NCI-H146 (cell line): ENCODE measurements at regions not wholly inside any gene's neighbourhood (a gene's known extent, or its start where the extent isn't known, plus 50 kb on each side); places are given as distances from the start of the nearest gene placed in this dataset.
"Not testable (repeated sequence)": the region's sequence is repeated elsewhere in the genome, so short reads cannot be mapped to it uniquely, and the experiment has no call there.

ENCODE experiments used
- DNase-seq: peaks from one replicate; lab custom pipeline; 2025; lab: John Stamatoyannopoulos, UW

DNA sequence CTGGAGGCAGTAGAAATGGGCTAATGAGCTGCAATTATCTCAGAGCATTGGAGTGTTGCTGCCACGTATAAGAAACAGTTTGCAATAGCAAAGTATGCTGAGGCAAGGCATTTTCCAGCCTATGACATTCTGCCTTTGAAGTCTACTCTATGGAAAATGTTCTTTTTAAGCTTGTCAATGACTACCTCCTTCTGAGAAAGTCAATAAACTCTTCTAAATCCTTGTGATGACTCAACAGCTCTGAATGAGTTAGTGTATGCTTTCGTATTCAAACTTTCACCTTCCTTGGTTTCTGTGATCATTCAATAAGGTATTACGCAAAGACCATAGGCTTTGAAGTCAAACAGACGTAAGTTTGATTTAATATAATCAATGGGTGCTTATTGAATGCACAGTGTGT, 111.2 kb downstream of the CAPZA3 start:
- DNase-seq = no peak

DNA sequence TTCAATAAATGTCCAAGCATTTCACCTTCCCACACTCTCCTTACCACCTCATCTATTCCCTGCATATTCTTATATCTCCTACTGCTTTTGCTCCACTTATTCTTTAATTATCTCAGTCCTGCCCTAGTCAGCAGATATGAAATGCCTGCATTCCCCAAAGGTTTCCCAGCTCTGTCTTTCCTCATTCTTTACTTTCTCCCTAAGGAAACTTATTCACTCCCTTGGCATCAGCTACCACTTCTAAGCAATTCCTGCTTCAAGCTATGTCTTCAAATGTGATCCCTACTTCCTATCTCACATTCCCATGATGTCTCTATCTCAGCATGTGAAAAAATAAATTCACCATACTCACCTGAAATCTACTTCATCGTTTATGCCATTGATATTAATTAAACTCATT, 111.8 kb downstream of the CAPZA3 start:
- DNase-seq = no peak

DNA sequence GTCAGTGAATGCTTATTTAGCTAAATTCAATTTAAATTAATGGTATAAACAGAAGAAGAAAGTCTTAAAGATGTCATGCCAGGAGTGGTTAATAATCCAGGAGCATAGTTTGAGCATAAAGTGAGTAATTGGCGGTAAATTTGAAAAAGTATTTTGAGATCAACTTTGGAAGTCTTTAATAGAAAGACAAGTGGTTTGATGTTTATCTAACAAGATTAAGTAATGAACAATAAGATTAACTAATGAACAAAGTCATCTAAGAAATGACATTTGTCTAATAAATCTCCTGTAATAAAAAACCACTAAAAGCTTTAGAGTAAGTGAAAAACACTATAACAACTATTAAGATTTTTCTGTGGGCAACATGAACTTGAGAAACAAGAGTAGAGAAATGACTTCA, 112.8 kb downstream of the CAPZA3 start:
- DNase-seq = no peak

DNA sequence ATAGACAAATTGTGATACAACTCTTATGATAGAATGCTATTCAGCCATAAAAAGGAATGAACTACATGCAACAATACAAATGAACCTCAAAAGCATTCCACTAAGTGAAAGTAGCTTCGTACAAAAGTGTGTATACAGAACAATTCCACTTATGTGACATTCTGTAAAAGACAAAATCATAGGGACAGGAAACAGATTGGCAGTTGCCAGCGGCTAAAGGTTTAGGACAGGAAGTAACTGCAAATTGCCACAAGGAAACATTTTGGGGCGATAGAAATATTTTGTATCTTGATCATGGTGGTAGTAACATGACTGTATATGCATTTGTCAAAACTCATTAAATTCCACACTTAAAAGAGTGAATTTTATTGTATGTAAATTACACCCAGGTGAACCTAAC, 113.4 kb downstream of the CAPZA3 start:
- no peak for DNase-seq

DNA sequence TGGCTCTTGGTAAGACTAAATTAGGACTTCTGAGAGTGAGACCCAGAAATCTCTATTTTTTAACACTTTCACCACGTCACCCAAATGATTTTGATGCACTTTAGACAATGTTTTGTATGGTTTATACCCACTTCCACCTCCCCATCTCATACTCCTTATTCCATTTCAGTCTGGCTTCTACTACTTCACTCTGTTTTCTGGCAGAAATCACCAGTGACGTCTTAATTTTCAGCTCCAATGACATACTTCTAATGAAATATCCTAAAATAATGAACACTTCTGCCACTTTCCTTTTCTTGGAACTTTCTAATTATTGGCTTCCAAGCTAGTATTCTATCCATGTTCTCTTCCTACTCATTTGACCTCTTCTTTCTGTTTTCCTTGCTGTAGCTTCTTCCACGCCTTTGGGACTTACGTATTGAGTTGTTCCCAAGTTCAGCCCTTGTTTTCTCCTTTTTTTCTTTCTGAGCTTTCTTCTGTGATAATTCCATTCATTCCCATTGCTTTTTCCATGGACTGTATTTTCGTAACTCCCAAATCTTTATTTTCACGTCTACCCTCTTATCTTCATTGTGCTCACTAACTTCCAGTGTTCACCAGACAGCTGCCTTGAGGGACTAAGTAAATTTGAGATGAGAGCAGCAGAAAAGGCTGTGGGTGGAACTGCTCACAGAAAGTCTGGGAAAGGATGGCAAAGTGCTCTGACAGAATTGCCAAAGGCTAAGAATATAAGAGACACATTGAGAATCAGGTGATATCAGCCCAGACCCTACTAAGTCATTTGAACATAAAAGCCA, 115.8 kb downstream of the CAPZA3 start:
- no peak for DNase-seq

DNA sequence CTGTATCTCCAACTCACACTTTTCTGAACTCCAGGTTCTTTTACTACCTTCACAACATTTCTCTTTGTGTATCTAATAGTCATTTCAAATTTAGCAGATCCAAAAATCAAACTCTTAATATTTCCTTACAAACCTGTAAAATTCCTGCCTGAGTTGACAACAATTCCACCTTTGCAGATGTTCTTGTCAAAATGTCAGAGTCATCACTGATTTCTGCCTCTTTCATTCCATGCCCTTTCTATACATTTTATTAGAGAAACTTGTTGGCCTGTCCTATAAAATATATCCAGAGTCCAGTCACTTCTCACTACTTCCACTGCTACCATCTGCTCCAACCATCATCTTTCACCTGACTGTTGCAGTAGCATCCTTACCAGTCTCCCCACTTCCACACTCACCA, 119.7 kb downstream of the CAPZA3 start:
- no peak for DNase-seq

DNA sequence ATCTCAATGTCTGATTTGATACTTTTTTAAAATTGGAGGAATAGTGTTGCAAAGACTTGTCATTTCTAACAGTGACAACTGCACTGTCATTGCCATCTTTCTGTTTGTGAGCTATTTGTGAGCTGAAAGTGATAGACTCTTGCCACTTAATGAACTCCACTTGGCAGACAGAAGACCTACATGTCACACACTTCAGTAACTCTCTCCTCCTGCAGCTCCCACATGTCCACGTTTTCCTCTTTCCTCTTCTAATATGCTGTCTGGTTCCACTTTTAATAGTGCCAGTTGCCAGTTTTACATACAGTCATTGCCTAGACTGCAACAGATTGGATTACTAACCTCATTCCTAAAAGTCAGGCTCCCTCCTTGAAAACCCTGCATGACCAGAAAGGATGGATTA, 121.5 kb downstream of the CAPZA3 start:
- no peak for DNase-seq

DNA sequence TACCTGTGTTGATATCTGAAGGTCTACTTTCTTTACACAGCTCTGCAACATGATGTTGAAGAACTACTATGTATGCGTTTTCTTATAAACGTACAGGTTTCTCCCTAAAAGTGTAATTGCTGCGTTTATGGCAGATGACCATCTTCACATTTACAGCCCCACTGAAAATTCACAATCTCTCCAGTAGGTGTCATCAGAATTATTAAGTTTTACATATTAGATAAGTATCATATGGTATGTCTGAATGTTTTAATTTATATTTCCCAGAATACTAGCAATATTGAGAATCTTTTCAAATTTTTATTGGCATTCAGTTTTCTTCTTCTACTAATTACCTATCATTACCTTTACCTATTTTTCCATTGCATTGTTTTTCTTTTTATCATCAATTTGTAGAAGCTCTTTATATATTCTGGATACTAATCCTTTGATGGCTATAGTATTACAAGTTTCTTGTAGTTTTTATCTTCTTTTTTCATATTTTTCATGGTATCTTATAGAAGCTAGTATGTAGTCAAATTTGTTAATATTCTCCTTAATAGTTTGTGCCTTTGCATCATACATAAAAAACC, 123.5 kb downstream of the CAPZA3 start:
- DNase-seq = peak; percentile 51

DNA sequence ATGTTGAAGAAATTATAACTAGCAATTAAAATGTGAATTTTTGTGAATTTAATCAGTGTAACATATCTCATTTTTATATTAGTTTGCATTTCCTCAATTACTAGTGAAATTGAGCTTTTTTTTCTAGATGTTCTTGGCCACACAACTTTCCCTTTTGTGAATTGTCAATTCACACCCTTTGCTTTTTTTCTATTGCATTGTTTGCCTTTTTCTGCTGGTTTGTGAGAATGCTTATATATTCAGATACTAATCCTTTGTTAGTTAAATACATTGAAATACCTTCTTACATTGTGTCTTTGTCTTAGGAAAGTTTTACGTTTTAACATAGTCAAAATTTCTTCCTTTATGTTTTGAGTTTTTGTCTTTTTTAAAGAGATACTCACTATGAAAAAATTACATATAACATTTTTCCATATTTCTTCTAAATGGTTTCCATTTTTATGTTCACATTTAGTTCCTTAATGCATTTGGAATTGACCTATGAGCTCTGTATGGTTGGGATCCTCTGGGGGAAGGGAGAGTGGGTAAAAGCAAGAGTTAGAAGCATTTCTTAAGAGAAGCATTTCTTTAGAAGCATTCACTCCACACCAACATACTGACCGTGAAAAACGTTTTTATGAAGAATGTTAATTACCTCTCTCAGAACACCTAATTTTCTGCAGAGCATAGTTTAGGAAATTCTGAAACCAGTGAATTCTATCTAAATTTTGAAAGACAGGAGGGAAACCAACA, 126.0 kb downstream of the CAPZA3 start:
- DNase-seq = no peak

DNA sequence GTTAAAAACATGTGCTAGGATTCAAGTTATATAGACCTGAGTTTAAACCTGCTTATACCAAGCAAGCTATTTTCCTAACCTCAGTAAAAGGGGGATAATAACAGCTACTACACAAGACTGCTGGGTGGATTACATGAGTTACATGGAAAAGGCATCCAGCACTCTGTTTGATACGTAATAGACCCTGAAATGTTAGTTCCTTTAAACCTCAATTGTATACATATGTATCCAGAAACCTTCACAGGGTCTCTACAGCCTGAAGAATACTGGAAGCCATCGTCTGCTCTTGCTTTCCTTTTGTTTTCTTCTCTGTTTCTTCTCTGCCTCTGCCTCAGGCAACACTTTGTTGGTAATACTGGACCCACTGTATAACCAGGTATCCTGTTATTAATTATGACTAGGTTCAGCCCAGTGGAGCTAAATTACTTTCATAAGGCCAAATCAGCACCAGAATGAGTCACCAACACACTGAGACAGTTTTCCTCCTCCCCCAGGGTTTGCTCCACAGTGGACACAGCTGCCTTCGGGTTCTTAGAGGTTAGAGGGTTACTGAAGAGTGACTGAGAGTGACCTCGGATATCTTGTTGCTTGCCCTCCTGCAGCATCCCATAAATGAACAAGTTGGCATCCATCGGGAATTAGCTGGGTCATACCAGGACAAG, 127.1 kb downstream of the CAPZA3 start:
- DNase-seq = peak; percentile 66

DNA sequence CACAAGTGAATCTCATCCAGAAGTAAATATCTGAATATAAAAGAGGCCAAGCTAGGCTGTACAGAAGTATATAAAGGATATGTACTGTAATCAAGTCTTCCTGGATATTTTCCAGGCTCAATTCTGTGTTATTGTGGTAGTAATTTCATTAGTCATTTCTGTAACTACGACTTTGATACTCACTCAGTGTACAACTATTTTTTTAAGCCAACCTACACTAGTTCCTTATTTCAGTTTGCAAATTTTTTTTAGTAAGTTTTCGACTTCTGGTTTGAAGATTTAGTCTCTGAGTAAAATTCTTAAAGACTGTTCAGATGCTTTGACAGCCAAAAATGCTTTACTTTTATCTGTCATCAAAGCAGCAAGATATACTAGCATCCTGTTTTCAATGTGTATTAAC, 130.8 kb downstream of the CAPZA3 start:
- no peak for DNase-seq

DNA sequence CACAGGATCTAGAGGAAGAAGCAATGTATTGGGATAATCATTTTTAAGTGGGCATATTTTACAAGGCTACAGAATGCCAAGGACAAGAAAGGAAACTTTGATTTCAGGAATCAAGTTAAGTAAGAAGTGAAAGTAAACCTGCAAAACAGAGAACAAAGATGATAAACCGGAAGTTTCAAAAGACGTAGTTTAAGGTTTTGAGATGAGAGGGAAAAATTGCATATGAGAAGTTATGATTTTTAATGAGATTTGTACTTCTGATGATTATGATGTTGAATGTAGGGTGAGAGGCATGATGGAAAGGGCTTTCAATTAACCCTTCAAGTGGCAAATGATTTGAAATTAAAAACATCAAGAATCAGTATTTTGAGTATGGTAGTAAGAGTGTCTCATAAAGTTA, 134.9 kb downstream of the CAPZA3 start:
- no peak for DNase-seq

DNA sequence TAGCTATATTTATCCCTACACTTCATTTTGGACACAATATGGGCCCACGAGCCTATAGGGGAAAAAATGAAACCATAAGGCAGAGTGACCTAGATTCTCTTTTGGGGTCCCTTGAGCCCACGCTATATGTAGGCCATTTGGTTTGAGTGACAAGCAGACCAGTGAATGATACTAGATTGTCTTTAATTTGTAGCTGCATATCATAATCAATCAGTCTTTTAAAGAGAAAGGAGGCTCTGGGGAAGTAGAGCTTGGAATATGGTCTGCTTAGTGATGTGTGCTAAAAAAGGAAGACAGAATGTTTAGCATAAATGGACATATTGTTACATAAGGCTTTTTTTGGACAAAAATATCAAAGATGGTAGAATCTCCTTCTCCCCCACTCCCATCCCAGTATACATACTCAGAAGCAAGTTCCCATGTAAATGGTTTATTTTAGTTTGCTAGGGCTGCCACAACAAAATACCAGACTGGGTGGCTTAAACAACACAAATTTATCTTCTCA, 140.8 kb downstream of the CAPZA3 start:
- no peak for DNase-seq

DNA sequence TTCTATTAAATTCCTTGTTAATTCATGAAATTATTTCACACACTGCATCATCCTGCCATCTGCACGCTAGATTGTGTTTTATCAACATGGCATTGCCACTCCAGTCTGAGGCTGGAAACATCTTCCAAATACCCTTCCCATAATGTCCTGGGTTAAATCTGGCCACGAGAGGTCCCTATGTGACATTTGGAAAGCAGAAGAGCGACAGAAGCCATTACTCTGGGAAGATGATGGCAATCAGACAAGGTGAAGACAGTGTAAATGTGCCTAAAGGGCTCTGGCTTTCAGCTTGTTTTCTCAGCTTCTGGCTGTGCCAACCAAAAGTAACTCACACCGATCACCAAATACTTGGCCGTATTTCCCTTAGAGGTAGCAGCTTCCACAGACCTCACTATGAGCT, 144.8 kb downstream of the CAPZA3 start:
- no peak for DNase-seq

DNA sequence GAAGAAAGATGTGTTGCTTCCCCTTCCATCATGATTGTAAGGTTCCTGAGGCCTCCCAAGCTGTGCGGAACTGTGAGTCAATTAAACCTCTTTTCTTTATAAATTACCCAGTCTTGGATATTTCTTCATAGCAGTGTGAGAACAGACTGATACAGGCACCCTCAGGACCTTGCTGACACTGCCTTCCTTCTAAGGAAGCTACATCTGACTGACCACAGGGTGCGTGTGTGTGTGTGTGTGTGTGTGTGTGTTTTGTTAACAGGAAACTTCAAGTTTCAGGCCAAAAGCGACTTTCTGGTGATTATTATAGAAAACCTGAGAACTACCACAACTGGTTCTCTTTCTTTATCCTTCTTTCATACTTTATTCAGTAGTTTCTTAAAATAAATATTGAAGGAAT, 149.0 kb downstream of the CAPZA3 start:
- DNase-seq = no peak

DNA sequence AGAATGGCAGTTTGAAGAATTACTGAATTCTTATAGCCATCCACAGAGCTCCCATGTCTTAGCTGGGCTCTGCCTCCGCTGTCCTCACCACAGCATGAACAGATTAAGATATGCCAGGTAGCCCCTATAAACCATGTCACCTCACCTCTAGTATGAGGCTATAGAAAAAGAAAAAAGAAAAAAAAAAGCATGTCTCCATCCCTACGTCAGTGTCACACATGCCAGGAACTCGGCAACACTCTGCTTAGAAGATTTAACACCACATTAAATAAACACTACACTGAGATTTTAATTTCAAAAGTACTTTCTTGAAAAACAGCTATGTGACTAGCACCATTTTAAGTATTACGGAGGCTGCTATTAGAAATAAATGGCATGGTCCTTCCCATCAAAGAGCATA, 149.4 kb downstream of the CAPZA3 start:
- DNase-seq = no peak

DNA sequence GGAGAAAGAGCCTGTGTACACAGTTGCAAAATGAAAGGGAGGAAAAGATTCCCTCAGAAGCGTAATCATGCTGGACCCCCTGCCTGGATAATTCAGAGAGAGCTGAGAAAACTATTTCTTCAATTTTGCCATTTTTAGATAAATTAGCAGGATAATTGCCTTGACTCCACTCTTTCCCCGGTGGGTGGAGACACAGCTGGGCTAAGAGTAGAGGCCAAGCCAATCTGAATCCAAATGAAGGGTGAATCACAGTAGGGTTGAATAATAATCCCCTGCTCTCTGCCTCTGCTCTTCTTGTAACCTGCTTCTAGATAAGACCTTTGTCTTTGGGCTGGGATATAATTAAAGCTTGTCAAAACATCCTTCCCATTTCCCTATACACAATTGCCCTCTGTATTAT, 150.1 kb downstream of the CAPZA3 start:
- peak; percentile 76 for DNase-seq

DNA sequence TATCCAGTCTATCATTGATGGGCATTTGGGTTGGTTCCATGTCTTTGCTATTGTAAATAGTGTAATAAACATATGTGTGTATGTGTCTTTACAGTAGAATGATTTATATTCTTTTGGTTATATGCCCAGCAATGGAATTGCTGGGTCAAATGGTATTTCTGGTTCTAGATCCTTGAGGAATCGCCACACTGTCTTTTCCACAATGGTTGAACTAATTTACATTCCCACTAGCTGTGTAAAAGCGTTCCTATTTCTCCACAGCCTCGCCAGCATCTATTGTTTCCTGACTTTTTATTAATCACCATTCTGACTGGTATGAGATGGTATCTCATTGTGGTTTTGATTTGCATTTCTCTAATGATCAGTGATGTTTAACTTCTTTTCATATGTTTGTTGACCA, 152.7 kb downstream of the CAPZA3 start:
- DNase-seq = not testable (repeated sequence)

DNA sequence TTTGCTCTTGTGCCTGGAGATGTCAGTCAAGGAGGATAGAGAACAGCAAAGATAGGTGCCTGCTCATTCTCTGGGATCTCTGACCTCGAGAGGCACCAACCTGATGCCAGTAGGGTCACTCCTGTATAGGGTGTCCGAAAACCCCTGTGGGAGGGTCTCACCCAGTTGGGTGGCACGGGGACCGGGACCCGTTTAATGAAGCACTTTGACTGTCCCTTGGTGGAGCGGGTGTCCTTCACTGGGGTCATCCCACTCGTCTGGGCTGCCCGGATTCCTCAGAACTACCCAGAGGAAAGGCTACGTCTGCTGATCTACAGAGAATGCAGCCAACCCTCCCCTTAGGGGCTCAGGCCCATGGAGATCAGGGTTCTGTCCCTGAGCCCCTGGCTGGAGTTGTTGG, 157.6 kb downstream of the CAPZA3 start:
- DNase-seq = no peak

DNA sequence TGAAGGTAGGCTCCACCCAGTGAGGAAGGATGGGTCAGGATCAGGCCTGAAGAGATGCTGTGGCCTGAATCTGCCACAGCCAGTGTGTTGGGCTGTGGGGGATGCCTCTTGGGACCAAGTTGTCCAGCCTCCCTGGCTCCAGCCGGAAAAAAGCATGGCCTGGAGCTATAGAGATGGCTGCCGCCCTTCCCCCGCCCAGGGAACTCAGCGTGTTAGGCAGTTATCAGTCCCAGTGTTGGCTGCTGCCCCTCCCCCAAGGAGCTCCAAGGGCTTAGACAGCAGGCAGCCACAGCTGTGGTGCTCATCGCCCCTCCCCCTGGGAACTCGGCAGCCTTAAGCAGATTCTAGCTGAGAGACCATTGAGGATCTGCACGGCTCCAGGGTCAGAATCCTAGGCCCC, 158.0 kb downstream of the CAPZA3 start:
- no peak for DNase-seq

DNA sequence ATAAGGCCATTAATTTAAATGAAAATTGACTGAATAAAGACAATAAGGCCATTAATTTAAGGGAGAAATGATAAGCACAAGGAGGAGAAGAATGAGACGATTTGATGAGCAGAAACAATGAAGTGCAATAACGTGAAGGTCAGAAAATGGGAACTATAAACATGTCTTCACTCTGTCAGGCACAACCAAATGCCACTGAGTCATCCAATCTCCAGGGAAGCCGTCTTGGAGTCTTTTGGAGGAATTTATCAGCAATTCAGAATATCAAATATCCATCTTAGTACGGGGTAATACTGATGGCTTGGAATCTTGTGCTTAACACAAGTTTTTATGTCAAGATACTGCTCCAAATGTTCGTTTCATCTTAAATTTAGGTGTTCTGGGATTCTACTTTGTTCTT, 159.9 kb downstream of the CAPZA3 start:
- DNase-seq = no peak

DNA sequence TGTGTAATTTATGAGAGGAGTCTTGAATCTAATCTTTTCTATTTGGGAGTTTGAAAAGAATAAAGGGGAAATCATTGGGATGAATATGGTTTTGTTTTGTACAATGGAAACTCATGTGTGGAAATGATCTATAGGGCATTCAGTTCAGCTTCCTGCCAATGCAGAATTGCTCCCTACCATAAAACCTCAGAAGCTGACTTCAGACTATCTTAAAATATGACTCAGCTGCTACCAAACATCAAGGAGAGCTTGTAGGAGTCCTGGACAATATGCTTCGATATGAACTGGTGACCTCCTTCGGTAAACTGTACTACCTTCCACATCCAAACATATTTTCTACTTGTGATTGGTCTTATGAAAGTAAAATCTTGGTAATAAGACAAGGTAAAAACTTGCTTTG, 160.6 kb downstream of the CAPZA3 start:
- no peak for DNase-seq

DNA sequence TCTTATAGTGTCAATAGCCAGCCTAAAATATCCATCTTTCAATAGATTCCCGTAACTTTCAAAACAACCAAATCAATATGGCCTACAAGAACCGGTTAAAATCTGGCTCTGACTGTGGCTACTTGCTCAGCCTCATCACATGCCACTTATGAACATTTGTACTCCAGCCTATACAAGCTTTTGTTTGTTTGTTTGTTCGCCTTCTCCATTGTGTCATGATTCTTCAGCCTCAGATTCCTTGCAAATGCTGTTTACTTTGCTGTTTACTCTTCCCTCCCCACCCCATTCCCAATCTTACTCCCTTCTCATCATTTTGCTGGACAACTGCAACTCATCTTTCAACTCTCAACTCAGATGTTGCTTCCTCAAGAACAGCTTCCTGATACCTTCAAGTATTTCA, 161.2 kb downstream of the CAPZA3 start:
- DNase-seq = no peak
